ENCODE measurements at regions not wholly inside any gene's neighbourhood (a gene's known extent, or its start where the extent isn't known, plus 50 kb on each side); places are given as distances from the start of the nearest gene placed in this dataset.

DNA sequence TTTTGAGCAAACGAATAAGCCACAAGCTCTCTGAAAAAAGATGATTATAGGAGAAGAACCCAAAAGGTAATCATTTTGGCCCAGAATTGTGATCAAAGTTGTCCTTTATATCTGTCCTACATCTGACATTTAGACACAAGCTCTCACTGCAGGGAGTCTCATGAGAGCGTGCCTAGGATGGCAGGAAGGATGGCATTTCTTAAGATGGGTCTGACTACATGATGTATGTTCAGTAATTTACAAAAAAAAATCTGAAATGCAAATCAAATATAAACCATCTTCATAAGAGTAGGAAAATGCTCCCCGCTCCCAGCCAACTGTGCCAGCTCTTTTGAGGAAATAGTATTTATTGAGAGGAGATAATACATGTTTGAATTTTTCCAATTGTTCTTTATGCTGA, 81.0 kb upstream of the MBNL2 start:
- H3K4me1 ChIP-seq (ENCODE audit: insufficient read depth), result peaks cover 3% of the 10 kb centered on the region
- 77 to 81% (median 78%) methylated on average over 3 of the region's 3 CpGs for WGBS, 3 donors
- no peaks in the 10 kb centered on the region for H3K27me3 ChIP-seq
- intact Hi-C loops (cut with DNase I), result no loop called here
- H3K4me3 ChIP-seq, result no peak overlapping the region
- no peaks in the 10 kb centered on the region for H3K36me3 ChIP-seq
- no peak overlapping the region for H3K27ac ChIP-seq
- TF ChIP-seq POLR2A (IDR thresholded peaks at IDR 0.05) (no peak), EP300 (IDR thresholded peaks at IDR 0.05) (no peak)
- TF ChIP-seq, protein P1, sequence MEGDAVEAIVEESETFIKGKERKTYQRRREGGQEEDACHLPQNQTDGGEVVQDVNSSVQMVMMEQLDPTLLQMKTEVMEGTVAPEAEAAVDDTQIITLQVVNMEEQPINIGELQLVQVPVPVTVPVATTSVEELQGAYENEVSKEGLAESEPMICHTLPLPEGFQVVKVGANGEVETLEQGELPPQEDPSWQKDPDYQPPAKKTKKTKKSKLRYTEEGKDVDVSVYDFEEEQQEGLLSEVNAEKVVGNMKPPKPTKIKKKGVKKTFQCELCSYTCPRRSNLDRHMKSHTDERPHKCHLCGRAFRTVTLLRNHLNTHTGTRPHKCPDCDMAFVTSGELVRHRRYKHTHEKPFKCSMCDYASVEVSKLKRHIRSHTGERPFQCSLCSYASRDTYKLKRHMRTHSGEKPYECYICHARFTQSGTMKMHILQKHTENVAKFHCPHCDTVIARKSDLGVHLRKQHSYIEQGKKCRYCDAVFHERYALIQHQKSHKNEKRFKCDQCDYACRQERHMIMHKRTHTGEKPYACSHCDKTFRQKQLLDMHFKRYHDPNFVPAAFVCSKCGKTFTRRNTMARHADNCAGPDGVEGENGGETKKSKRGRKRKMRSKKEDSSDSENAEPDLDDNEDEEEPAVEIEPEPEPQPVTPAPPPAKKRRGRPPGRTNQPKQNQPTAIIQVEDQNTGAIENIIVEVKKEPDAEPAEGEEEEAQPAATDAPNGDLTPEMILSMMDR (IDR thresholded peaks at IDR 0.05), result no peak
- DNase-seq, result no peak
- no peaks in the 10 kb centered on the region for H3K9me3 ChIP-seq

DNA sequence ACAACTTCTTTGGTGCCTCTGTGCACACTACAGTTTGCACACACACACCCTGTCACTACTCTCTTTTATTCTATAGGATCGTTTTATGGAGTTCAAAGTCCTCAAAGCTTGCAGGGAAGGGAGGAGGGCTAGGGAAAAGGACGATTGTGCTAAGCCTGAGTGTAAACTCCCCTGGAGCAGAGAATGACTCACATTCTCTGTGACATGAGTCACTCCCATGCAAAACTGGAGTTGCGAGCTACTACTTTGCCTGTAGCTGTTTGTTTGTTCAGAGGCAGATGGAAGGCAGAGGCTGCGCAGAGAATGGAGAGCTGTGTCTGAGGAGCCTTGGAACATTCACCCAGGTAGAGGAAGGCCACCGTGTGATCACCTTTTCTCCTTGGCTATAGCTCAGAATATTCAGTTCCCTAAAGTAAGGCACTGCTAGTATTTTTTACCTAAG, 80.5 kb upstream of the MBNL2 start:
- Histone ChIP-seq H3K27me3 (no peaks in the 10 kb centered on the region), H3K27ac (no peak overlapping the region), H3K36me3 (no peaks in the 10 kb centered on the region), H3K4me1 (ENCODE audit: insufficient read depth) (peaks cover 3% of the 10 kb centered on the region), H3K4me3 (no peak overlapping the region), H3K9me3 (no peaks in the 10 kb centered on the region)
- peak in 2 of 5 donors; percentile 28 to 48 for DNase-seq
- TF ChIP-seq EP300 (IDR thresholded peaks at IDR 0.05), result no peak
- WGBS, 3 donors, result 16 to 21% (median 19%) methylated on average over 5 of the region's 5 CpGs
- intact Hi-C loops (cut with DNase I), result no loop called here

DNA sequence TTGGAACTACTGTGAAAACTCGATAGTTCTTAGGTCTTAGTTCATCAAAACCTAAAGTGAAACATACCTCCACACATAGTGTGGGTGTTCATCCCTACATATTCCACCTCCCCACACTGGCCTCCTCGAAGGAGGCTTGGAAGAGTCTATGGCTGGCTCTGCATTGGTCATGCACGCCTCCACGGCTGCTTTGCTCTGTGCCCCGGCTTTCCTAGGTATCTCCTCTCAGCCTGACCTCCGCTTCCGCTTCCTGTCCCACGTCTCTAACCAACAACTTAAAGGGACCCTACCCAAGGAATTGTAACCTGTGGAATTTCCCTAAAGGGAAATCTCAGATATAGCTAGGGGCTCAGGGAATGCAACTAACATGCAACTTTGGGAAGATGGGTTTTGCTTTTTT, 79.7 kb upstream of the MBNL2 start:
- peak in 1 of 5 donors; percentile 34 for DNase-seq
- Histone ChIP-seq H3K36me3 (no peaks in the 10 kb centered on the region), H3K4me3 (no peak overlapping the region), H3K27ac (no peak overlapping the region), H3K9me3 (no peaks in the 10 kb centered on the region), H3K4me1 (ENCODE audit: insufficient read depth) (peaks cover 3% of the 10 kb centered on the region), H3K27me3 (no peaks in the 10 kb centered on the region)
- WGBS, 3 donors, result 23 to 36% (median 26%) methylated on average over 8 of the region's 8 CpGs
- intact Hi-C loops (cut with DNase I), result no loop called here
- TF ChIP-seq POLR2A (IDR thresholded peaks at IDR 0.05) (no peak), EP300 (IDR thresholded peaks at IDR 0.05) (no peak)
- TF ChIP-seq, protein P1 (IDR thresholded peaks at IDR 0.05), result no peak

DNA sequence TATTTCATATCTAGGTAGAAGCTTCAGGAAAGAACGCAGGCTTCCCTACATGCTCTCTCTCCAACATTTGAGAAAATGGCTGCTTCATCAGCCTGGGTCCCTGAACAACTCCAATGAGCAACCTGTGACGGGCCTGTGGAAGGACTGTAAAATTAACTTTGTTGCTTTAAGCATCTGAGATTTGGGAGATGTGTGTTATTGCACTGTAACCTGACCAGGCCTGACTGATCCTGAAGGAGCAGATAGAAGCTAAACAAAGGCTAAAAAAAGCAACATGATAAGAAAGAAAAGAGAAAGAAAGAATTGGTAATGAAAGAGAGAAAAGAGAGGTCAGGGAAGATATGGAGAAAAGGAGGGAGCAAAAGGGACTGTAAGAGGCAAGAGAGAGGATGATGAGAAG, 77.1 kb upstream of the MBNL2 start:
- intact Hi-C loops (cut with DNase I), result no loop called here
- no peak overlapping the region for H3K27ac ChIP-seq
- no peaks in the 10 kb centered on the region for H3K36me3 ChIP-seq
- no peak overlapping the region for H3K4me3 ChIP-seq
- H3K9me3 ChIP-seq, result no peaks in the 10 kb centered on the region
- 96 to 99% (median 98%) methylated on average over 2 of the region's 2 CpGs for WGBS, 3 donors
- no peak for DNase-seq
- TF ChIP-seq, protein P1 (IDR thresholded peaks at IDR 0.05), result no peak
- no peak for TF ChIP-seq EP300 (IDR thresholded peaks at IDR 0.05)
- H3K27me3 ChIP-seq, result no peaks in the 10 kb centered on the region
- H3K4me1 ChIP-seq (ENCODE audit: insufficient read depth), result peaks cover 3% of the 10 kb centered on the region

DNA sequence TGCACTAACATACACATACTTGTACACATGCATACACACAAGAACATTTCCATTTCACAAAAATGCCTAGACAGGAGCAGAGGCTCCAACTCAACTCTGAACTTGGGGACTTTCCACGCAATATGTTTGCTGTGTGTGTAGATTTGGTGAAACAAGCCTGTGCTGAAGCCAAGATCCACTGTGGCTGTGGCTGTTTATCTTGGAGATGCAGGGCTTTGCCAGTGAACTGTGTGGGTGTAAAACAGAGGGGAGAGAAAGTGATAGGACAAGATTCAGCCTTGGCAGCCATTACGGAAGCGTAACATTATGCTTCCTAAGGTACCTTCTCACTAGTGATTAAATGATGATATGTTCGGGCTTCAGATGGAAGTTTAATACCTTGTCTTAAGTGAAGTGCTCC, 73.2 kb upstream of the MBNL2 start:
- Histone ChIP-seq H3K36me3 (no peaks in the 10 kb centered on the region), H3K27me3 (no peaks in the 10 kb centered on the region), H3K4me1 (ENCODE audit: insufficient read depth) (no peaks in the 10 kb centered on the region), H3K9me3 (no peaks in the 10 kb centered on the region), H3K4me3 (no peak overlapping the region), H3K27ac (no peak overlapping the region)
- DNase-seq, result no peak
- 36 to 61% (median 58%) methylated on average over 4 of the region's 4 CpGs for WGBS, 3 donors
- intact Hi-C loops (cut with DNase I), result no loop called here
- TF ChIP-seq, protein P1 (IDR thresholded peaks at IDR 0.05), result no peak
- TF ChIP-seq EP300 (IDR thresholded peaks at IDR 0.05) (no peak), POLR2A (IDR thresholded peaks at IDR 0.05) (no peak)

Measured in ovary (tissue), 7 donors.